ENCODE measurements at regions not wholly inside any gene's neighbourhood (a gene's known extent, or its start where the extent isn't known, plus 50 kb on each side); places are given as distances from the start of the nearest gene placed in this dataset.
A peak's percentile ranks its signal among the peaks of the same experiment; 100 is the strongest.

DNA sequence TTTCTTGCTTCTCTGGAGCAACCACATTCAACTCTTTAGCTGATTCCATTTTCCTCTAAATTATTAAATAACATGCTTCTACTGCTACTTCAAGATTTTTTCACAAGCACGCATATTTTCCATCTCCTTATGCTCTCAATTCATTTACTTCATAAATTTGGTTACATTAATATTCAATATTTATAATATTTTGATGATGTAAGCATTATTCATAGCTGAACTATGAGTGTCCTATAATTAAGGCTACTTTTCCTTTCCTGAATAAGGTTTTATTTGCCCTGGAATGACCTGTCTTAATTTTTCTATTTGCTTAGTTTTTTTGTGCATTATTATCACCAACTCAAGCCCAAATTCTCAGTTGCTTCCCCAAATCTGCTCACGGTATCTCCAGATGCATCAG, 109.4 kb upstream of the ADPGK start:
- Histone ChIP-seq H3K9me3 (peaks cover 0 to 17% (median 0%) of the 10 kb centered on the region in 11 donors), H3K4me3 (no peak overlapping the region), H3K27me3 (peaks cover 0 to 27% (median 10%) of the 10 kb centered on the region in 7 donors), H3K4me1 (peaks cover 0 to 11% (median 0%) of the 10 kb centered on the region in 9 donors), H3K36me3 (no peaks in the 10 kb centered on the region), H3K27ac (no peak overlapping the region)
- DNase-seq (no peak), ATAC-seq (no peak)
- intact Hi-C loops (cut with DNase I): no loop called here
- WGBS, 2 donors: 90 to 92% methylated on average over 2 of the region's 2 CpGs
- TF ChIP-seq, protein P1, sequence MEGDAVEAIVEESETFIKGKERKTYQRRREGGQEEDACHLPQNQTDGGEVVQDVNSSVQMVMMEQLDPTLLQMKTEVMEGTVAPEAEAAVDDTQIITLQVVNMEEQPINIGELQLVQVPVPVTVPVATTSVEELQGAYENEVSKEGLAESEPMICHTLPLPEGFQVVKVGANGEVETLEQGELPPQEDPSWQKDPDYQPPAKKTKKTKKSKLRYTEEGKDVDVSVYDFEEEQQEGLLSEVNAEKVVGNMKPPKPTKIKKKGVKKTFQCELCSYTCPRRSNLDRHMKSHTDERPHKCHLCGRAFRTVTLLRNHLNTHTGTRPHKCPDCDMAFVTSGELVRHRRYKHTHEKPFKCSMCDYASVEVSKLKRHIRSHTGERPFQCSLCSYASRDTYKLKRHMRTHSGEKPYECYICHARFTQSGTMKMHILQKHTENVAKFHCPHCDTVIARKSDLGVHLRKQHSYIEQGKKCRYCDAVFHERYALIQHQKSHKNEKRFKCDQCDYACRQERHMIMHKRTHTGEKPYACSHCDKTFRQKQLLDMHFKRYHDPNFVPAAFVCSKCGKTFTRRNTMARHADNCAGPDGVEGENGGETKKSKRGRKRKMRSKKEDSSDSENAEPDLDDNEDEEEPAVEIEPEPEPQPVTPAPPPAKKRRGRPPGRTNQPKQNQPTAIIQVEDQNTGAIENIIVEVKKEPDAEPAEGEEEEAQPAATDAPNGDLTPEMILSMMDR (IDR thresholded peaks at IDR 0.05): no peak

DNA sequence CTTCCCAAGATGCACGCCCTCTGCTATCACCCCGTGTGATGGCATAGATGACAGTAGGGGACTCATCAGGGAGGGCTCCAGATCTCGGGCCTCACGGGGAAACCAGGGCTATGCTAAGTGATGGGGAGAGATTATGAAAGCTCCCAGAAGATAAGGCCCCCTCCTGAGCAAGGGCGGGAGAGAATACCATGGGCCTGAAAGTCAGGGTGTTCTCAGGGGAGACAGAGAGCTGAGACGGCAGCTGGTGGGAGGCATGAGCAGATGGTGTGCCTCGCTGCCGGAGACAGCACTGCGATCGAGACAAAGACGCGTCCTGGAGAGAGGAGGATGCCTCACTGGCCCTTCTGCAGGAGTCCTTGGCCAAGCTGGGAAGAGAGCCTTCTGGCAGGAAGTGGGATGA, 106.5 kb upstream of the ADPGK start:
- H3K27me3 ChIP-seq: peaks cover 0 to 22% (median 6%) of the 10 kb centered on the region in 7 donors
- H3K4me1 ChIP-seq: peaks cover 0 to 11% (median 0%) of the 10 kb centered on the region in 9 donors
- H3K36me3 ChIP-seq: no peaks in the 10 kb centered on the region
- 42 to 50% methylated on average over 12 of the region's 12 CpGs for WGBS, 2 donors
- intact Hi-C loops (cut with DNase I): no loop called here
- TF ChIP-seq, protein P1 (IDR thresholded peaks at IDR 0.05): no peak
- peaks cover 0 to 17% (median under 1%) of the 10 kb centered on the region in 11 donors for H3K9me3 ChIP-seq
- no peak for DNase-seq
- ATAC-seq: peak in 2 of 8 donors; percentile 26 to 33
- H3K4me3 ChIP-seq: no peak overlapping the region
- no peak overlapping the region for H3K27ac ChIP-seq

- H3K9me3 ChIP-seq: peaks cover 0 to 14% (median 0%) of the 10 kb centered on the region in 11 donors
- intact Hi-C loops (cut with DNase I): no loop called here
These were observed 106.0 kb upstream of the ADPGK start for GRCh38 chr15:72889545-72889944.

DNA sequence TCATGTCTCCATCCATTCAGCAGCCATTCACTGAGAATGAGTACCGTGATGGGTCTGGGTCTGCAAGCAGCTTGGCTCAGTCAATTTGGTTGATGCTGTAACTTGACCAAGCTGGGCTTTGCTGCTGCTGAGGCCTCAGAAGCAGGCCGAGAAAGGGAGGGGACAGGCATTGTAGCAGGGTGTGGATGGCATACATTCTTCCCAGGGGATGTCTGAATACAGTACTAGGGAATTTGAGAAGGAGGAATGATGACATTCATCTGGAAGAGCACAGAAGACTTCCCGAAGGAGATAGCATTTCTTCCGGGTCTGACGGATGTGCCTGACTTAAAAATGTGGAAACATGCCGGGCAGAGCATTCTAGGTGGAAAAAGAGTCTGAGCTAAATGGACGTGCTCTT, 105.3 kb upstream of the ADPGK start:
- DNase-seq (no peak), ATAC-seq (no peak)
- peaks cover 0 to 10% (median 0%) of the 10 kb centered on the region in 11 donors for H3K9me3 ChIP-seq
- no peak overlapping the region for H3K4me3 ChIP-seq
- peaks cover 0 to 11% (median 0%) of the 10 kb centered on the region in 9 donors for H3K4me1 ChIP-seq
- H3K27ac ChIP-seq: no peak overlapping the region
- intact Hi-C loops (cut with DNase I): no loop called here
- peaks cover 0 to 22% (median 6%) of the 10 kb centered on the region in 7 donors for H3K27me3 ChIP-seq
- TF ChIP-seq, protein P1 (IDR thresholded peaks at IDR 0.05): no peak
- 78 to 80% methylated on average over 7 of the region's 7 CpGs for WGBS, 2 donors
- H3K36me3 ChIP-seq: no peaks in the 10 kb centered on the region

More at GRCh38 chr15:72889545-72889944, 106.0 kb upstream of the ADPGK start:
- Histone ChIP-seq H3K36me3 (no peaks in the 10 kb centered on the region), H3K4me1 (peaks cover 0 to 11% (median 0%) of the 10 kb centered on the region in 9 donors), H3K27ac (no peak overlapping the region), H3K27me3 (peaks cover 0 to 22% (median 6%) of the 10 kb centered on the region in 7 donors), H3K4me3 (no peak overlapping the region)
- DNase-seq: no peak
- TF ChIP-seq, protein P1 (IDR thresholded peaks at IDR 0.05): no peak
- ATAC-seq: peak in 1 of 8 donors; percentile 18
- WGBS, 2 donors: 80 to 86% methylated on average over 5 of the region's 5 CpGs
